NCI-H2107 (cell line): ENCODE measurements at regions not wholly inside any gene's neighbourhood (a gene's known extent, or its start where the extent isn't known, plus 50 kb on each side); places are given as distances from the start of the nearest gene placed in this dataset.
"Not testable (repeated sequence)": the region's sequence is repeated elsewhere in the genome, so short reads cannot be mapped to it uniquely, and the experiment has no call there.

Experiments used
- DNase-seq: peaks from one replicate; lab custom pipeline; 2025; lab: John Stamatoyannopoulos, UW

- DNase-seq: no peak
These were observed 177.3 kb downstream of the RPS24 start for GRCh38 chr10:78210976-78211375.

- DNase-seq: no peak
These were observed 177.9 kb downstream of the RPS24 start for GRCh38 chr10:78211561-78212051.

GRCh38 chr10:78212060-78212785 is 178.6 kb downstream of the RPS24 start:
- no peak for DNase-seq

GRCh38 chr10:78212786-78213175 is 179.1 kb downstream of the RPS24 start:
- DNase-seq: no peak

- no peak for DNase-seq
These were observed 181.3 kb downstream of the RPS24 start for GRCh38 chr10:78214955-78215354.

GRCh38 chr10:78215645-78216044 is 182.0 kb downstream of the RPS24 start:
- no peak for DNase-seq

- DNase-seq: no peak
These were observed 183.7 kb downstream of the RPS24 start for GRCh38 chr10:78217336-78217735.

GRCh38 chr10:78218798-78219490 is 185.3 kb downstream of the RPS24 start:
- DNase-seq: no peak

GRCh38 chr10:78219568-78219967 is 185.9 kb downstream of the RPS24 start:
- DNase-seq: not testable (repeated sequence)

GRCh38 chr10:78220781-78221180 is 187.1 kb downstream of the RPS24 start:
- no peak for DNase-seq

- no peak for DNase-seq
These were observed 188.6 kb downstream of the RPS24 start for GRCh38 chr10:78222096-78222790.

- no peak for DNase-seq
These were observed 189.4 kb downstream of the RPS24 start for GRCh38 chr10:78223088-78223487.

- no peak for DNase-seq
These were observed 190.9 kb downstream of the RPS24 start for GRCh38 chr10:78224602-78225001.

GRCh38 chr10:78225594-78225993 is 191.9 kb downstream of the RPS24 start:
- DNase-seq: no peak

GRCh38 chr10:78229489-78229888 is 195.8 kb downstream of the RPS24 start:
- no peak for DNase-seq

GRCh38 chr10:78229950-78230675 is 196.4 kb downstream of the RPS24 start:
- DNase-seq: no peak

GRCh38 chr10:78231327-78231726 is 197.7 kb downstream of the RPS24 start:
- DNase-seq: no peak

GRCh38 chr10:78231939-78232338 is 198.3 kb downstream of the RPS24 start:
- no peak for DNase-seq

- no peak for DNase-seq
These were observed 202.9 kb downstream of the RPS24 start for GRCh38 chr10:78236416-78237015.

- DNase-seq: not testable (repeated sequence)
These were observed 204.3 kb downstream of the RPS24 start for GRCh38 chr10:78237951-78238350.

GRCh38 chr10:78247266-78247665 is 213.6 kb downstream of the RPS24 start:
- DNase-seq: no peak

GRCh38 chr10:78247821-78248220 is 214.2 kb downstream of the RPS24 start:
- DNase-seq: no peak
